Endodermal cell (in vitro differentiated cells): ENCODE measurements at regions not wholly inside any gene's neighbourhood (a gene's known extent, or its start where the extent isn't known, plus 50 kb on each side); places are given as distances from the start of the nearest gene placed in this dataset.

Source experiments
- DNase-seq: peaks from one replicate; pipeline ENCODE4 v3.0.0-alpha.2; 2017
- H3K27ac ChIP-seq: 2 replicates; pipeline ENCODE4 v1.5.1; 2013; ENCODE audit warnings: mild to moderate bottlenecking, low read depth, low read length, moderate library complexity
- H3K27me3 ChIP-seq: 2 replicates; pipeline ENCODE4 v1.6.1; 2013; ENCODE audit warnings: mild to moderate bottlenecking, low read length, moderate library complexity; ENCODE audit not compliant: insufficient read depth, control insufficient read depth, poor library complexity, severe bottlenecking
- H3K36me3 ChIP-seq: 2 replicates; pipeline ENCODE4 v1.7.0; 2013; ENCODE audit warnings: mild to moderate bottlenecking, low read length, moderate library complexity; ENCODE audit not compliant: control insufficient read depth, insufficient read depth
- H3K4me1 ChIP-seq: one replicate; pipeline ENCODE4 v1.7.0; 2013; ENCODE audit warnings: low read length; ENCODE audit not compliant: control insufficient read depth, insufficient read depth
- H3K4me3 ChIP-seq: 2 replicates; pipeline ENCODE4 v1.5.1; 2013; ENCODE audit warnings: mild to moderate bottlenecking, low read length, moderate library complexity
- H3K9ac ChIP-seq: 2 replicates; pipeline ENCODE4 v1.6.1; 2013; ENCODE audit warnings: mild to moderate bottlenecking, low read length, moderate library complexity; ENCODE audit not compliant: poor library complexity, severe bottlenecking; ENCODE audit errors: extremely low read depth
- H3K9me3 ChIP-seq: 2 replicates; pipeline ENCODE4 v1.6.1; 2013; ENCODE audit warnings: mild to moderate bottlenecking, low read length, moderate library complexity; ENCODE audit not compliant: control insufficient read depth
- H3K27ac Mint-ChIP-seq: 2 replicates; pipeline ENCODE4 v1.8.0; 2020; ENCODE audit warnings: mixed read lengths
- H3K27me3 Mint-ChIP-seq: 2 replicates; pipeline ENCODE4 v1.8.0; 2021; ENCODE audit warnings: mild to moderate bottlenecking, mixed read lengths; ENCODE audit not compliant: insufficient read depth
- H3K36me3 Mint-ChIP-seq: 2 replicates; pipeline ENCODE4 v1.8.0; 2020; ENCODE audit warnings: low read depth, mixed read lengths
- H3K4me1 Mint-ChIP-seq: 2 replicates; pipeline ENCODE4 v1.8.0; 2020; ENCODE audit warnings: mixed read lengths
- H3K4me3 Mint-ChIP-seq: 2 replicates; pipeline ENCODE4 v1.8.0; 2020; ENCODE audit warnings: mild to moderate bottlenecking, moderate library complexity, mixed read lengths
- H3K9me3 Mint-ChIP-seq: 2 replicates; pipeline ENCODE4 v1.8.0; 2020; ENCODE audit warnings: mild to moderate bottlenecking, mixed read lengths
- CTCF ChIP-seq: fragments of 200-600 bp; sonication (generic); conservative IDR thresholded peaks from 2 replicates; pipeline ENCODE4 v1.5.0; 2021; ENCODE audit warnings: antibody characterized with exemption, mild to moderate bottlenecking
- WGBS, 2 experiments: methylation state at CpG; one replicate each; pipeline versions ENCODE4 v1.1.5 to v1.1.7; 2013; ENCODE audit warnings: missing lambda C conversion rate in 2 of 2, mixed read lengths in 1 of 2; ENCODE audit not compliant: insufficient coverage in 1 of 2, insufficient read length in 1 of 2; 5-methylcytosine and 5-hydroxymethylcytosine counted together

GRCh38 chr2:168394262-168394661, 61.8 kb upstream of the CERS6 start:
- H3K36me3 Mint-ChIP-seq: no peaks in the 10 kb centered on the region
- H3K9me3 Mint-ChIP-seq: no peaks in the 10 kb centered on the region
- no peak overlapping the region for H3K4me3 Mint-ChIP-seq

GRCh38 chr2:168396131-168396530, 59.9 kb upstream of the CERS6 start:
- no peak for TF ChIP-seq CTCF
- Histone ChIP-seq H3K4me3 (no peak overlapping the region), H3K27ac (no peak overlapping the region), H3K9me3 (no peaks in the 10 kb centered on the region), H3K4me1 (peaks cover under 1% of the 10 kb centered on the region), H3K9ac (no peak overlapping the region), H3K36me3 (no peaks in the 10 kb centered on the region), H3K27me3 (no peaks in the 10 kb centered on the region)
- no peak overlapping the region for H3K27ac Mint-ChIP-seq
- H3K4me1 Mint-ChIP-seq: no peaks in the 10 kb centered on the region
- no peak overlapping the region for H3K4me3 Mint-ChIP-seq
- H3K36me3 Mint-ChIP-seq: no peaks in the 10 kb centered on the region
- H3K27me3 Mint-ChIP-seq: peaks cover 1% of the 10 kb centered on the region
- DNase-seq: no peak
- WGBS, 2 experiments: 81 to 95% methylated on average over 2 of the region's 2 CpGs
- no peaks in the 10 kb centered on the region for H3K9me3 Mint-ChIP-seq

More at GRCh38 chr2:168394262-168394661, 61.8 kb upstream of the CERS6 start:
- Mint-ChIP-seq H3K27me3 (peaks cover 5% of the 10 kb centered on the region), H3K4me1 (no peaks in the 10 kb centered on the region), H3K27ac (no peak overlapping the region)
- no peaks in the 10 kb centered on the region for H3K27me3 ChIP-seq
- H3K9ac ChIP-seq: no peak overlapping the region
- no peaks in the 10 kb centered on the region for H3K9me3 ChIP-seq
- DNase-seq: no peak
- no peaks in the 10 kb centered on the region for H3K36me3 ChIP-seq
- no peak overlapping the region for H3K4me3 ChIP-seq
- no peak for TF ChIP-seq CTCF
- no peak overlapping the region for H3K27ac ChIP-seq
- no peaks in the 10 kb centered on the region for H3K4me1 ChIP-seq

- Histone ChIP-seq H3K9ac (no peak overlapping the region), H3K27ac (no peak overlapping the region), H3K4me3 (no peak overlapping the region), H3K36me3 (no peaks in the 10 kb centered on the region), H3K27me3 (no peaks in the 10 kb centered on the region), H3K9me3 (no peaks in the 10 kb centered on the region), H3K4me1 (peaks cover 5% of the 10 kb centered on the region)
- Mint-ChIP-seq H3K27ac (no peak overlapping the region), H3K27me3 (peaks cover 1% of the 10 kb centered on the region), H3K4me3 (no peak overlapping the region), H3K9me3 (no peaks in the 10 kb centered on the region), H3K4me1 (peaks cover 8% of the 10 kb centered on the region), H3K36me3 (no peaks in the 10 kb centered on the region)
- DNase-seq: no peak
- 91 to 100% methylated on average over 1 to 2 of the region's 2 CpGs for WGBS, 2 experiments
- no peak for TF ChIP-seq CTCF
Observed at GRCh38 chr2:168397629-168398028, 58.4 kb upstream of the CERS6 start.
